Erythroblast (primary cell): ENCODE measurements at regions not wholly inside any gene's neighbourhood (a gene's known extent, or its start where the extent isn't known, plus 50 kb on each side); places are given as distances from the start of the nearest gene placed in this dataset.

Source experiments
- GATA1 ChIP-seq: IDR thresholded peaks from 2 replicates; pipeline ENCODE4 v1.6.1; 2011; ENCODE audit warnings: low read depth, mild to moderate bottlenecking, control low read depth, low read length, moderate library complexity
- POLR2A ChIP-seq: IDR thresholded peaks from 2 replicates; pipeline ENCODE4 v1.6.1; 2011; ENCODE audit warnings: mild to moderate bottlenecking, low read length

DNA sequence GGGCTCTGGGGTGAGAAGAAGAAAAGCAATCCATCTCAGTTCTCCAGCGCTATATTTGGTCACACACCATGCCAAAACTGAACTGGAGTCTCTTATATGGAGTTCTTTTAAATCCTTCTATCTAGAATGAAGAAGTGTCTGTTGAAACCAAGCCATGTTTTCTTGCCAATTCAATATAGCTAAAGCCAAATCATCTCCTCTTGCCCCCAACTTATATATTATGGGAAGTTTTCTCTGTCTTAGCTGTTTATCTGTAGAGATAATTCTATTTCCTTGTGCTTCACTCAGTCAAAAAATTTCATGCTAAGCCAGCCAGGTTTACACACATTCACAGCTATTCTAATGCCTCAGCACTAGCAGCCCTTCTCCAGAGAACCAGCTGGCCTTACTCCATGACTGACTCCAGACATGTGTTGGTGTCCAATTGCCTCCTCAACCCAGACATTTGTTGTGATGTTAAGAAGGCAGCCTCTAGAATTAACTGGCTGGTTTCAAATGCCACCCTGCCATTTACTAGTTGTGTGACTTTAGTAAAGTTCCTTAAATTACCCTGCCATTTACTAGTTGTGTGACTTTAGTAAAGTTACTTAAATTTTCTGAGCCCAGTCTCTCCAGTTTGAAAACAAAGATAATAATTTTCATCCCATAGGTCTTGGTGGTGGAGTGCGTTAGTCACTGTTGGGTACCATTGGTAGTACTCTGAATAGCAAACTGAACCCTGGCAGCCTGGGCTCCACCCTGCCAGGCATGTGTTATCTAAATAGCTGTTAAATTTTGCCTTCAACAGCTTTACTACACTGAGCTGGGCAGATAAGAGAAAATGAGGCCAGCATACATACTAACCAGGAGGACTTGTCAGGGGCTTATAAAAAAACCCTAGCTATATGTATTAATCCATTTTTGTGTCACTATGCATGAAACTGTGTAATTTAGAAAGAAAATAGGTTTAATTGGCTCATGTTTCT, 525.1 kb downstream of the LMO7 start:
- TF ChIP-seq POLR2A (no peak), GATA1 (no peak)
